ENCODE measurements at regions not wholly inside any gene's neighbourhood (a gene's known extent, or its start where the extent isn't known, plus 50 kb on each side); places are given as distances from the start of the nearest gene placed in this dataset.

DNA sequence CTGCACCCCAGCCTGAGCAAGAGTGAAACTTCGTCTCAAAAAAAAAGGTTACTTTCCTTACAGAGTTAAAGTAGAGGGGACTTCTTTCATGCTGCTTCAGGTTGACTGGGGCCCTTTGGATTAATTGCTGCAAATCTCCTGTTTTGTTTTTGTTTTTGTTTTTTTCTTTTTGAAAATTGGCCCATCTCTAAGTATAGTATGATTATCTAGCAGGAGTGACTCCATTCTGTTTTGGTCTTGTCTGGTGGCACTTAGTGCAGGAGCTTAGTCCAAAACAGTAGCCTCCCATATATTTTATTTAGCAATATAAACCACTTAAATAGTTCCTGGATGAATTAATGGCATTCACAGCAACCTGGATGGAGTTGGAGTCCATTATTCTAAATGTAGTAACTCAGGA lies 113.0 kb downstream of the RPL22L1 start:
- Histone ChIP-seq H3K27me3 (ENCODE audit: control insufficient read depth in 2 of 2, insufficient read depth in 2 of 2, low read length in 2 of 2) (no peaks in the 10 kb centered on the region), H3K4me1 (ENCODE audit: control insufficient read depth in 2 of 2, insufficient read depth in 2 of 2, low read length in 2 of 2) (no peaks in the 10 kb centered on the region), H3K27ac (ENCODE audit: low read depth, low read length) (no peak overlapping the region), H3K9me3 (ENCODE audit: control insufficient read depth in 2 of 3, low read length in 3 of 3) (no peaks in the 10 kb centered on the region), H3K36me3 (ENCODE audit: control insufficient read depth in 2 of 3, insufficient read depth in 3 of 3, low read length in 3 of 3) (no peaks in the 10 kb centered on the region), H3K4me3 (ENCODE audit: low read length) (no peak overlapping the region)
- Mint-ChIP-seq H3K4me3 (no peak overlapping the region), H3K27me3 (peaks cover 7 to 28% (median 17%) of the 10 kb centered on the region in 5 donors), H3K4me1 (no peaks in the 10 kb centered on the region), H3K36me3 (no peaks in the 10 kb centered on the region), H3K9me3 (peaks cover 0 to 1% (median 0%) of the 10 kb centered on the region in 11 donors), H3K27ac (no peak overlapping the region)
- intact Hi-C loops (cut with micrococcal nuclease) = no loop called here
- ChIA-PET CTCF (no interaction called here), POLR2A (no interaction called here)
- DNase-seq (no peak), ATAC-seq (no peak)

DNA sequence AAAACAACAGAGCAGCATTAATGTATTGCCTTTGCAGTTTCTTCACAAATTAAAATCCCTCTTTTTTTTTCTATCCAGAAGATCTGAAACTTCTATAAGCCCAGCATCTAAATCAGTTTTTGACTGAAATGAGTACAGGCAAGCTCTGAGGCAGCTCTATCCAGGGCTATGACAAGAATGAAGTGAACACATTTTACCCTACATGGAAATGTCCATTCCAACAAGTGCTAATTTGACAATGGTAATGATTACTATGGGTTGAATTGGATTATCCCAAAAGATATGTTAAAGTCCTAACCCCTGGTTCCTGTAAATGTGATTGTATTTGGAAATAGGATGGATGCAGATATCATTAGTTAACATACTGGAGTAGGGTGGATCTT lies 115.7 kb downstream of the RPL22L1 start:
- no peak for DNase-seq
- H3K36me3 ChIP-seq (ENCODE audit: control insufficient read depth in 2 of 3, insufficient read depth in 3 of 3, low read length in 3 of 3) = no peaks in the 10 kb centered on the region
- Mint-ChIP-seq H3K9me3 (no peaks in the 10 kb centered on the region), H3K4me1 (no peaks in the 10 kb centered on the region), H3K27ac (no peak overlapping the region), H3K4me3 (no peak overlapping the region), H3K36me3 (no peaks in the 10 kb centered on the region), H3K27me3 (peaks cover 23 to 39% (median 37%) of the 10 kb centered on the region in 5 donors)
- H3K27me3 ChIP-seq (ENCODE audit: control insufficient read depth in 2 of 2, insufficient read depth in 2 of 2, low read length in 2 of 2) = no peaks in the 10 kb centered on the region
- POLR2A ChIA-PET = no interaction called here
- ATAC-seq = no peak
- CTCF ChIA-PET = interaction anchor here (1.1 kb wide), 1 partner anchor 57 kb away, joined by 3 read pairs; no protein-coding TSS in a partner anchor
- H3K27ac ChIP-seq (ENCODE audit: low read depth, low read length) = no peak overlapping the region
- no peak overlapping the region for H3K4me3 ChIP-seq (ENCODE audit: low read length)
- no peaks in the 10 kb centered on the region for H3K9me3 ChIP-seq (ENCODE audit: control insufficient read depth in 2 of 3, low read length in 3 of 3)
- H3K4me1 ChIP-seq (ENCODE audit: control insufficient read depth in 2 of 2, insufficient read depth in 2 of 2, low read length in 2 of 2) = no peaks in the 10 kb centered on the region
- intact Hi-C loops (cut with micrococcal nuclease) = no loop called here

DNA sequence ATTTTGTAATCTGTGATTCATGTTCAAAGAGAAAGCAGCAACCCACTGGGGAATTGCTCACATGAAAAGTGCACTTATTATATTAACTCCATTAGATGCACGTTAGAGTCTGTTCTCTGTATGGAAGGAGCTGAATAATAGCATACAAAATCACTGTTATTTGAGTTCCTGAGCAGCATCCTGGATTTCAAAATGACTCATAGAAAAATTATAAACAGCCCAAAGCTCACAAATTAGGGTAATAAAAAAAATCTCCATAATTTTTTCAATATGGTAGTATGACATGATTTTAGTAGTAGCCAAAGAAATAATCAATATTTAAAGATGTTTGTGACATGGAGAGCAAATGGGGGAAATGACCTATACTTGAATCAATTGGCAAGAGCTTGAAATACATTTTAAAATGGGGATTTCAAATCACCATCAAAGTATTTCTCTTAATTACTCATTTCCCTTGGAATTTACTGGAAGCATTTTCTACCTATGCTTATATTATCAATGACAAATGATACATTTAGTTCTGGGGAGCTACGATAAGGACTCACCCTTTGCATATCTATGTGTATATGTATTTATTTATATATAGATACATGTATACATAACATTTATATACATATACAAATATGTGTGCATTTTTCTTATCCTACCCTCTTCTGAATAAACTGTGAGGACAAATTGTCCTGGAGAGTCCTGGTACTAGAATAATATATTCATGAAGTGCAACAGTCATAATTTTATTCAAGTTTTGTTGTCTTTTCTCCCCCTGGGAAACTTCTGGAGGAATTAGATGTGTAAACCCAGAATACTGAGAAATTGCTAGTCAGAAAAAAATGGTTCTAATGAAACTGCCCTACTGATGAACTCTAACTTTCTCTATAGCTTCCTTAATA lies 116.3 kb downstream of the RPL22L1 start:
- Histone ChIP-seq H3K36me3 (ENCODE audit: control insufficient read depth in 2 of 3, insufficient read depth in 3 of 3, low read length in 3 of 3) (no peaks in the 10 kb centered on the region), H3K9me3 (ENCODE audit: control insufficient read depth in 2 of 3, low read length in 3 of 3) (no peaks in the 10 kb centered on the region), H3K27ac (ENCODE audit: low read depth, low read length) (no peak overlapping the region), H3K4me1 (ENCODE audit: control insufficient read depth in 2 of 2, insufficient read depth in 2 of 2, low read length in 2 of 2) (no peaks in the 10 kb centered on the region), H3K27me3 (ENCODE audit: control insufficient read depth in 2 of 2, insufficient read depth in 2 of 2, low read length in 2 of 2) (no peaks in the 10 kb centered on the region), H3K4me3 (ENCODE audit: low read length) (no peak overlapping the region)
- peaks cover 30 to 46% (median 44%) of the 10 kb centered on the region in 5 donors for H3K27me3 Mint-ChIP-seq
- intact Hi-C loops (cut with micrococcal nuclease) = no loop called here
- no peaks in the 10 kb centered on the region for H3K4me1 Mint-ChIP-seq
- ChIA-PET CTCF (interaction anchor here (1.1 kb wide), 1 partner anchor 58 kb away, joined by 3 read pairs; no protein-coding TSS in a partner anchor), POLR2A (no interaction called here)
- no peaks in the 10 kb centered on the region for H3K36me3 Mint-ChIP-seq
- ATAC-seq (no peak), DNase-seq (no peak)
- no peak overlapping the region for H3K27ac Mint-ChIP-seq
- H3K4me3 Mint-ChIP-seq = no peak overlapping the region
- no peaks in the 10 kb centered on the region for H3K9me3 Mint-ChIP-seq

DNA sequence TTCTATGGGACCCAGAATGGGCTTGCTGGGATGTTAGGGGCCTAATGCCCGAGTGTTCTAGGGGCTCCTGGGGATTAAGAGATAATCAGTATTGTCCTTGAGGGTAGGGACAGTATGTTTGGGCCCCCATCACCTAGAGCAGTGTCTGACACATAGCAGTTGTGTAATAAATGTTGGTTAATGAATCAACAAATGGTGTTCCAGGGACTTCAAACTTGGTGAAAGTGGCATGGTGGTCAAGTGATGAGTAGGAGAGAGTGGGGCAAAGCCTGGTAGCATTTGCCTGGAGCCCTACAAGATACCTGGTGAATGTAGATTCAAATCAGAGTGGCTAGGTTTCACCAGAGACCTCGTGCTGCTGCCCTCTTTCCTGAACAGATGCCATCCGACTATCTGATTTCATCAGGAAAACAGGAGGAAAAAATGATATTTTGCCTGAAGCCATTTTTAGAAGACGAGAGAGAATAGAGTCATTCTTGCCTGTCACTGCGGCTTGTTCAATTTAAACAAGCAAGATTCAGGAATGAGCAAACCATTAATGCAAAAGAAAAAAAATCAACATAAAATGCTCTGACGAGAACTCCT lies 117.3 kb downstream of the RPL22L1 start:
- intact Hi-C loops (cut with micrococcal nuclease) = no loop called here
- H3K27me3 ChIP-seq (ENCODE audit: control insufficient read depth in 2 of 2, insufficient read depth in 2 of 2, low read length in 2 of 2) = no peaks in the 10 kb centered on the region
- H3K9me3 Mint-ChIP-seq = peaks cover 0 to 2% (median 0%) of the 10 kb centered on the region in 11 donors
- no peaks in the 10 kb centered on the region for H3K36me3 Mint-ChIP-seq
- DNase-seq = no peak
- no peak overlapping the region for H3K4me3 ChIP-seq (ENCODE audit: low read length)
- CTCF ChIA-PET = no interaction called here
- H3K4me1 Mint-ChIP-seq = no peaks in the 10 kb centered on the region
- no peak overlapping the region for H3K27ac Mint-ChIP-seq
- H3K4me3 Mint-ChIP-seq = no peak overlapping the region
- POLR2A ChIA-PET = no interaction called here
- no peaks in the 10 kb centered on the region for H3K4me1 ChIP-seq (ENCODE audit: control insufficient read depth in 2 of 2, insufficient read depth in 2 of 2, low read length in 2 of 2)
- no peak overlapping the region for H3K27ac ChIP-seq (ENCODE audit: low read depth, low read length)
- ATAC-seq = no peak
- H3K36me3 ChIP-seq (ENCODE audit: control insufficient read depth in 2 of 3, insufficient read depth in 3 of 3, low read length in 3 of 3) = no peaks in the 10 kb centered on the region
- no peaks in the 10 kb centered on the region for H3K9me3 ChIP-seq (ENCODE audit: control insufficient read depth in 2 of 3, low read length in 3 of 3)
- peaks cover 34 to 51% (median 49%) of the 10 kb centered on the region in 5 donors for H3K27me3 Mint-ChIP-seq

DNA sequence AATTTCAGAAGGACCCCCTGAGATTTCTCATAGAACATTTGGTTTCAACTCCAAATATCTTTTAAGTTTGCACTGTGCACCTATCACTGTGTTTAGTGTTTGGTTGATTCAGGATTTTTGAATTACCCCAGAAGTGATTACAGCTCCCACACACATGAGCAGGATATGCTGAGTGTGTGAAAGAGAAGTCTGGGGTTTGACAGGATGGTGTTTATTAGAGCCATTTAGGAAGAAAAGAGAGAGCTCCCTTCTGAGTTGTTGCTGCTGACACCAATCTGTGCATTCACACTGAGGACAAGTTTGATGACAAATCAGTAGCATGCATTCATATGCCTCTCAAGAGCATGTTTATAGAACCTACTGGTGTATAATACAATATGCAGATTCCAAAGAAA lies 118.1 kb downstream of the RPL22L1 start:
- ATAC-seq (no peak), DNase-seq (no peak)
- no peaks in the 10 kb centered on the region for H3K36me3 ChIP-seq (ENCODE audit: control insufficient read depth in 2 of 3, insufficient read depth in 3 of 3, low read length in 3 of 3)
- no peaks in the 10 kb centered on the region for H3K27me3 ChIP-seq (ENCODE audit: control insufficient read depth in 2 of 2, insufficient read depth in 2 of 2, low read length in 2 of 2)
- Mint-ChIP-seq H3K27me3 (peaks cover 34 to 58% (median 55%) of the 10 kb centered on the region in 5 donors), H3K36me3 (no peaks in the 10 kb centered on the region), H3K27ac (no peak overlapping the region), H3K9me3 (peaks cover 0 to 2% (median 0%) of the 10 kb centered on the region in 11 donors), H3K4me1 (no peaks in the 10 kb centered on the region), H3K4me3 (no peak overlapping the region)
- H3K27ac ChIP-seq (ENCODE audit: low read depth, low read length) = no peak overlapping the region
- H3K4me3 ChIP-seq (ENCODE audit: low read length) = no peak overlapping the region
- ChIA-PET CTCF (no interaction called here), POLR2A (interaction anchor here (0.6 kb wide), 1 partner anchor 951 kb away, joined by 3 read pairs; no protein-coding TSS in a partner anchor)
- no peaks in the 10 kb centered on the region for H3K4me1 ChIP-seq (ENCODE audit: control insufficient read depth in 2 of 2, insufficient read depth in 2 of 2, low read length in 2 of 2)
- H3K9me3 ChIP-seq (ENCODE audit: control insufficient read depth in 2 of 3, low read length in 3 of 3) = no peaks in the 10 kb centered on the region
- intact Hi-C loops (cut with micrococcal nuclease) = no loop called here

DNA sequence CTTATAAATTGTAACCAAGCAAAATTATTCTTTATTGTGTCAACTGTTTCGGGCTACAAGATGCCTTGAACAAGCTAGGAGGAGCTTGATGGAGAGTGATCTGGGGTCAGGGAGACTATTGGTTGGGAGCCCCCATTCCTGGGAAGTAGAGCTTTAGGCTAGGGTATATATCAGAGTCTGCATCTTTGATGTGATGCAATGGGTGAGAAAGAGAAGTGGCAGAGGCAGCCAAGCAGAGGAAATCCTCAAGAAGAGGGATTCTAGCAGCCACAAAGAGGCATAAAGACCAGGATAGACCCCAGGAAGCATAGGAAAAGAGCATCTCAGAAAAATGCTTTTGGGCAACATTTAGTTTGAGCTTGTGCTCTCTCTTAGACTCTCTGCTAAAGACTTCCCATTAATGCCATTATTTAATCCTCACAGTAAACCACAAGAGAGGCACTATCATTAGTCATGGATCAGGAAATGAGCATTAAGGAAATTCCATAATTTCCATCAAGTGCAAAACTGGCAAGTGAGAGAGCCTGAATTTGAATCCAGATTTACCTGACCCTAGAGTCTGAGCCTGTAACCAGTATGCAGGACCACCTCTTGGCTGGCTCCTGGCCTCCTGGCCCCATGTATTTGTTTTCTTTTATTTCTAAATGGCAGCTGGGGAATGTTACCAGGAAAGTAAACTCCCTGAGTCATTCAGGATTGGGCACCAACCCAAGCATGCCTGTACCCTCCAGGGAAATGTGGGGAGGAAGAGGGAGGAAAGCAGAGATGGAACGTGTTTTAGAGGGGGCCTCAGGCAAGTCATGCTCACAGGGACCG lies 118.7 kb downstream of the RPL22L1 start:
- Histone ChIP-seq H3K9me3 (ENCODE audit: control insufficient read depth in 2 of 3, low read length in 3 of 3) (no peaks in the 10 kb centered on the region), H3K36me3 (ENCODE audit: control insufficient read depth in 2 of 3, insufficient read depth in 3 of 3, low read length in 3 of 3) (no peaks in the 10 kb centered on the region), H3K27ac (ENCODE audit: low read depth, low read length) (no peak overlapping the region), H3K4me3 (ENCODE audit: low read length) (no peak overlapping the region), H3K27me3 (ENCODE audit: control insufficient read depth in 2 of 2, insufficient read depth in 2 of 2, low read length in 2 of 2) (no peaks in the 10 kb centered on the region), H3K4me1 (ENCODE audit: control insufficient read depth in 2 of 2, insufficient read depth in 2 of 2, low read length in 2 of 2) (no peaks in the 10 kb centered on the region)
- Mint-ChIP-seq H3K9me3 (peaks cover 0 to 3% (median 0%) of the 10 kb centered on the region in 11 donors), H3K27ac (peak overlapping the region in 1 of 9 donors; percentile 74), H3K27me3 (peaks cover 36 to 64% (median 55%) of the 10 kb centered on the region in 5 donors), H3K4me3 (no peak overlapping the region), H3K36me3 (no peaks in the 10 kb centered on the region), H3K4me1 (no peaks in the 10 kb centered on the region)
- DNase-seq (no peak), ATAC-seq (no peak)
- CTCF ChIA-PET = interaction anchor here (0.7 kb wide), 1 partner anchor 9 kb away, joined by 3 read pairs; no protein-coding TSS in a partner anchor
- intact Hi-C loops (cut with micrococcal nuclease) = no loop called here
- POLR2A ChIA-PET = interaction anchor here (0.6 kb wide), 1 partner anchor 952 kb away, joined by 3 read pairs; no protein-coding TSS in a partner anchor
